GM12878 (cell line): ENCODE measurements at regions not wholly inside any gene's neighbourhood (a gene's known extent, or its start where the extent isn't known, plus 50 kb on each side); places are given as distances from the start of the nearest gene placed in this dataset.
"Not testable (repeated sequence)": the region's sequence is repeated elsewhere in the genome, so short reads cannot be mapped to it uniquely, and the experiment has no call there.

Source experiments
- ATAC-seq: fragments of 200-7000 bp; cut with Tn5 transposase; 3 replicates; pipeline ENCODE4 v1.9.1; 2020; ENCODE audit warnings: mild to moderate bottlenecking, moderate library complexity
- BruUV-seq: library from RNA; stranded (reverse); fragments of 400-500 nt; replicated peaks from 2 replicates; lab custom pipeline; 2021; lab: Mats Ljungman, UMichigan
- CTCF ChIA-PET: fragments of 300-600 bp; sonication (Branson Sonifier 250); formaldehyde crosslinking; extraction: SDS; loops from one replicate; lab custom pipeline; 2021; ENCODE audit warnings: inconsistent platforms; lab: Yijun Ruan, JAX
- POLR2A ChIA-PET: fragments of 350-600 bp; formaldehyde crosslinking; extraction: SDS; loops from one replicate; lab custom pipeline; 2021; ENCODE audit warnings: inconsistent platforms; lab: Charles Lee
- RAD21 ChIA-PET: fragments of 300-600 bp; sonication (Branson Sonifier 250); formaldehyde crosslinking; loops from one replicate; lab custom pipeline; 2023; ENCODE audit warnings: antibody characterized with exemption; ENCODE audit not compliant: unreplicated experiment; lab: Charles Lee
- SMC1A ChIA-PET: fragments of 300-600 bp; sonication (Branson Sonifier 250); formaldehyde crosslinking; loops from one replicate; lab custom pipeline; 2023; ENCODE audit not compliant: unreplicated experiment, uncharacterized antibody; lab: Charles Lee
- DNase-seq: peaks from one replicate; pipeline ENCODE4 v3.0.0-alpha.2; 2011; ENCODE audit warnings: low read depth, low spot score
- FAIRE-seq: peaks from 3 replicates; lab custom pipeline; 2011; peaks lifted over from hg19 to GRCh38; lab: Jason Lieb, UNC
- H2AFZ ChIP-seq: 2 replicates; pipeline ENCODE4 v1.6.0; 2011; ENCODE audit warnings: low read depth, low read length, control low read depth; ENCODE audit not compliant: control insufficient read depth
- H3K27ac ChIP-seq: 2 replicates; pipeline ENCODE4 v1.5.1; 2011; ENCODE audit warnings: control low read depth; ENCODE audit not compliant: control insufficient read depth, insufficient read depth
- H3K27me3 ChIP-seq, 2 experiments: replicated peaks in 1 of 2; 2 replicates each; pipeline versions ENCODE4 v1.6.0 to v1.6.1; 2011; ENCODE audit warnings: low read length in 1 of 2; ENCODE audit not compliant: control insufficient read depth in 2 of 2, insufficient read depth in 2 of 2
- H3K36me3 ChIP-seq, 2 experiments: 2 replicates each; pipeline ENCODE4 v1.5.1; 2011; ENCODE audit warnings: low read length in 1 of 2; ENCODE audit not compliant: control insufficient read depth in 2 of 2, insufficient read depth in 2 of 2
- H3K4me1 ChIP-seq: 2 replicates; pipeline ENCODE4 v1.6.1; 2011; ENCODE audit warnings: mild to moderate bottlenecking, low read length, moderate library complexity, mixed read lengths; ENCODE audit not compliant: control insufficient read depth, insufficient read depth
- H3K4me2 ChIP-seq: 2 replicates; pipeline ENCODE4 v1.6.0; 2011; ENCODE audit warnings: control low read depth; ENCODE audit not compliant: control insufficient read depth, insufficient read depth
- H3K4me3 ChIP-seq: fragments of 200-600 bp; sonication (generic); 2 replicates; pipeline ENCODE4 v1.5.1; 2016
- H3K79me2 ChIP-seq: 2 replicates; pipeline ENCODE4 v1.6.0; 2011; ENCODE audit warnings: low read length; ENCODE audit not compliant: control insufficient read depth, insufficient read depth
- H3K9ac ChIP-seq: 2 replicates; pipeline ENCODE4 v1.8.0; 2011; ENCODE audit warnings: low read length, control low read depth, mixed read lengths; ENCODE audit not compliant: control insufficient read depth, insufficient read depth
- H3K9me3 ChIP-seq: replicated peaks from 3 replicates; pipeline ENCODE4 v1.5.1; 2011; ENCODE audit warnings: mild to moderate bottlenecking, low read length; ENCODE audit not compliant: control insufficient read depth, insufficient read depth
- H4K20me1 ChIP-seq: 2 replicates; pipeline ENCODE4 v1.6.0; 2011; ENCODE audit not compliant: control insufficient read depth, insufficient read depth
- WGBS: methylation state at CpG from one replicate; pipeline ENCODE4 v1.1.6; 2016; ENCODE audit warnings: low lambda C conversion rate; ENCODE audit not compliant: insufficient replicate concordance, insufficient coverage; ENCODE audit errors: missing lambda C conversion rate; 5-methylcytosine and 5-hydroxymethylcytosine counted together
- in situ Hi-C: fragments of 300-500 bp; cut with MboI; formaldehyde crosslinking; loops from 9 replicates; pipeline ENCODE4 v1.14.3; 2018; ENCODE audit warnings: mixed read lengths
- intact Hi-C: fragments of 100-400 bp; cut with micrococcal nuclease; formaldehyde crosslinking; loops from one replicate; pipeline ENCODE4 v1.14.2; 2022; ENCODE audit not compliant: unreplicated experiment

- H3K9me3 ChIP-seq, in situ Hi-C loops, DNase-seq, H3K79me2 ChIP-seq, SMC1A ChIA-PET, intact Hi-C loops, ATAC-seq, H2AFZ ChIP-seq, RAD21 ChIA-PET, H3K4me1 ChIP-seq, BruUV-seq, H3K27ac ChIP-seq, POLR2A ChIA-PET, H3K27me3 ChIP-seq, H3K4me3 ChIP-seq, H4K20me1 ChIP-seq, H3K36me3 ChIP-seq, H3K9ac ChIP-seq, FAIRE-seq, H3K4me2 ChIP-seq, CTCF ChIA-PET: not testable (repeated sequence)
- 74% methylated on average over 14 of the region's 14 CpGs for WGBS
Observed at GRCh38 chr2:91842913-91843312, 3028.3 kb upstream of the TEKT4 start.

DNA sequence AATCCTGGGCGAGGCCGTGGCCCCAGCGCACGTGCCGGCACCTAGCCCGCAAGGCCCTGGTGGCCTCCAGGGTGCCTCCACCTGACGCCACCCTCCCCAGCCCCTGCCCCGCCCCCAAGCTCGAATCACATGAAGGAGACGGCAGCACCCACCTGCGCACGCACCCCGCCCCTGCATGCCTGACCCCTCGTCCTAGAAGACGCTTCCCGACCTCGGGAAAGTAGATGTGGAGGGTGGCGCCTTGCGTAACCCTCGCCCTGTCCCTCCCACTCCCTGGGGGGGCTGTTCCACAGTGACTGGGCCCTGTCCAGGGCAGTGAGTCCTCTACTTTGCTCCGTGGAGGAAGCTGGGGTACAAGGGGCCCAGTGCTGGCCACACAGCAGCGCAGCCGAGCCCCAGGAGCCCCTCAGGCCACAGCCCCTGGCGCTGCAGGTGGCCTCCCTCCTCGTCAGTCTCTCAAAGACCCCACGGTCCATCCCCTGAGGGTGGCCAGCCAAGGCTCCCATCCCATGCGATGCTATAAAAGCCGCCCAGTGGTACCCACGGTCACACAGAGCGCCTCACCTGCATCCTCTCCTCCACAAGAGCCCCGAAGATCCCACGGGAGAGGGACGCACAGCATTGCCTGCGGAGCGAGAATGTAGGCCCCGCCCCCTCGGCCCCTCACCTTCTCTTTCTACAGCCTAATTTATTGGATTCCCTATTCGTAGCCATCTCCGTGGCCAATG lies 3027.3 kb upstream of the TEKT4 start:
- SMC1A ChIA-PET, H3K36me3 ChIP-seq, H3K9me3 ChIP-seq, FAIRE-seq, DNase-seq, H3K27me3 ChIP-seq, H3K4me1 ChIP-seq, ATAC-seq, H3K4me3 ChIP-seq, intact Hi-C loops, POLR2A ChIA-PET, CTCF ChIA-PET, H4K20me1 ChIP-seq, in situ Hi-C loops, H3K27ac ChIP-seq, BruUV-seq, H2AFZ ChIP-seq, H3K79me2 ChIP-seq, H3K9ac ChIP-seq, RAD21 ChIA-PET, H3K4me2 ChIP-seq: not testable (repeated sequence)
- 45% methylated on average over 32 of the region's 39 CpGs for WGBS

GRCh38 chr2:91844451-91844825 lies 3026.8 kb upstream of the TEKT4 start:
- in situ Hi-C loops, H3K9me3 ChIP-seq, SMC1A ChIA-PET, H3K4me1 ChIP-seq, H3K36me3 ChIP-seq, ATAC-seq, RAD21 ChIA-PET, H3K4me3 ChIP-seq, H3K27me3 ChIP-seq, intact Hi-C loops, POLR2A ChIA-PET, BruUV-seq, H2AFZ ChIP-seq, H3K9ac ChIP-seq, H3K4me2 ChIP-seq, H3K27ac ChIP-seq, H3K79me2 ChIP-seq, CTCF ChIA-PET, H4K20me1 ChIP-seq, DNase-seq, FAIRE-seq: not testable (repeated sequence)
- 41% methylated on average over 17 of the region's 17 CpGs for WGBS

- POLR2A ChIA-PET, SMC1A ChIA-PET, CTCF ChIA-PET, ATAC-seq, in situ Hi-C loops, H3K4me1 ChIP-seq, BruUV-seq, FAIRE-seq, H3K27me3 ChIP-seq, RAD21 ChIA-PET, H3K4me3 ChIP-seq, H3K79me2 ChIP-seq, H3K27ac ChIP-seq, H4K20me1 ChIP-seq, H3K9me3 ChIP-seq, H3K4me2 ChIP-seq, intact Hi-C loops, DNase-seq, H3K9ac ChIP-seq, H3K36me3 ChIP-seq, H2AFZ ChIP-seq: not testable (repeated sequence)
- 31% methylated on average over 3 of the region's 3 CpGs for WGBS
Observed at GRCh38 chr2:91846388-91846787, 3024.8 kb upstream of the TEKT4 start.
